HEK293 (cell line): ENCODE measurements at regions not wholly inside any gene's neighbourhood (a gene's known extent, or its start where the extent isn't known, plus 50 kb on each side); places are given as distances from the start of the nearest gene placed in this dataset.

Experiments used
- CTCF ChIA-PET: fragments of 350-600 bp; formaldehyde crosslinking; extraction: SDS; loops from one replicate; lab custom pipeline; 2021; ENCODE audit warnings: antibody characterized with exemption; lab: Yijun Ruan, JAX
- POLR2A ChIA-PET: fragments of 300-600 bp; formaldehyde crosslinking; extraction: SDS; loops from one replicate; lab custom pipeline; 2020; ENCODE audit warnings: antibody characterized with exemption, inconsistent platforms; lab: Yijun Ruan, JAX
- H3K27ac ChIP-seq: fragments of 200-500 bp; sonication (Bioruptor generic); 2 replicates; pipeline ENCODE4 v1.5.1; 2014; ENCODE audit warnings: low read depth, low read length, control low read depth, inconsistent platforms; ENCODE audit errors: extremely low read depth
- H3K36me3 ChIP-seq, 2 experiments: fragments of 200-500 bp in 1 of 2; sonication (Bioruptor generic) in 1 of 2; 1 replicate in 1 of 2; 2 replicates in 1 of 2; pipeline ENCODE4 v1.5.1; 2014 to 2017; ENCODE audit warnings: inconsistent platforms in 2 of 2, low read length in 2 of 2; ENCODE audit not compliant: control insufficient read depth in 2 of 2, insufficient read depth in 1 of 2
- H3K4me1 ChIP-seq: fragments of 200-500 bp; sonication (Bioruptor generic); 2 replicates; pipeline ENCODE4 v1.5.1; 2014; ENCODE audit warnings: mild to moderate bottlenecking, low read length, inconsistent platforms; ENCODE audit not compliant: control insufficient read depth, insufficient read depth
- H3K4me3 ChIP-seq: 2 replicates; pipeline ENCODE4 v1.5.1; 2011; ENCODE audit warnings: low read depth, mild to moderate bottlenecking, control low read depth, low read length, moderate library complexity
- H3K9me3 ChIP-seq: fragments of 200-500 bp; sonication (Bioruptor generic); 2 replicates; pipeline ENCODE4 v1.5.1; 2014; ENCODE audit warnings: low read depth, low read length, inconsistent platforms; ENCODE audit not compliant: control insufficient read depth, insufficient read depth
- AEBP2 ChIP-seq: fragments of 450-650 bp; formaldehyde crosslinking; IDR thresholded peaks from 2 replicates; pipeline ENCODE4 v1.5.1; 2016; ENCODE audit warnings: missing biosample characterization, missing genetic modification characterization, borderline replicate concordance
- BCL11A ChIP-seq: fragments of 450-650 bp; formaldehyde crosslinking; IDR thresholded peaks from 2 replicates; pipeline ENCODE4 v1.5.1; 2016; ENCODE audit warnings: low read depth, missing biosample characterization, missing genetic modification characterization
- HOXC10 ChIP-seq: sonication (generic); formaldehyde crosslinking; IDR thresholded peaks from 2 replicates; pipeline ENCODE4 v1.8.1; 2023; ENCODE audit warnings: mild to moderate bottlenecking, missing genetic modification reagents
- HOXD13 ChIP-seq: sonication (generic); formaldehyde crosslinking; IDR thresholded peaks from 2 replicates; pipeline ENCODE4 v1.8.0; 2022; ENCODE audit warnings: missing genetic modification reagents, borderline replicate concordance
- KLF1 ChIP-seq: fragments of 450-650 bp; formaldehyde crosslinking; IDR thresholded peaks from 2 replicates; pipeline ENCODE4 v1.5.1; 2016; ENCODE audit warnings: missing biosample characterization, missing genetic modification characterization
- KLF17 ChIP-seq: fragments of 450-650 bp; formaldehyde crosslinking; IDR thresholded peaks from 2 replicates; pipeline ENCODE4 v1.5.1; 2016; ENCODE audit warnings: missing biosample characterization, missing genetic modification characterization
- MZF1 ChIP-seq: fragments of 450-650 bp; formaldehyde crosslinking; IDR thresholded peaks from 2 replicates; pipeline ENCODE4 v1.5.1; 2017; ENCODE audit warnings: missing biosample characterization, missing genetic modification characterization, borderline replicate concordance
- TRIM28 ChIP-seq: IDR thresholded peaks from 2 replicates; pipeline ENCODE4 v1.6.1; 2011; ENCODE audit warnings: low read length, control low read depth, borderline replicate concordance
- TSHZ1 ChIP-seq: fragments of 450-650 bp; formaldehyde crosslinking; IDR thresholded peaks from 2 replicates; pipeline ENCODE4 v1.5.1; 2016; ENCODE audit warnings: missing biosample characterization, missing genetic modification characterization, borderline replicate concordance
- ZBTB8A ChIP-seq: fragments of 450-650 bp; formaldehyde crosslinking; IDR thresholded peaks from 2 replicates; pipeline ENCODE4 v1.5.1; 2016; ENCODE audit warnings: missing biosample characterization, missing genetic modification characterization
- ZNF175 ChIP-seq: fragments of 450-650 bp; formaldehyde crosslinking; IDR thresholded peaks from 2 replicates; pipeline ENCODE4 v1.5.1; 2016; ENCODE audit warnings: missing biosample characterization, missing genetic modification characterization
- ZNF335 ChIP-seq: fragments of 450-650 bp; formaldehyde crosslinking; conservative IDR thresholded peaks from 2 replicates; pipeline ENCODE4 v1.5.1; 2016; ENCODE audit warnings: missing biosample characterization, missing genetic modification characterization
- ZNF350 ChIP-seq: fragments of 450-650 bp; formaldehyde crosslinking; IDR thresholded peaks from 2 replicates; pipeline ENCODE4 v1.5.0; 2017; ENCODE audit warnings: missing biosample characterization, mild to moderate bottlenecking, missing genetic modification characterization
- ZNF394 ChIP-seq: fragments of 450-650 bp; formaldehyde crosslinking; IDR thresholded peaks from 2 replicates; pipeline ENCODE4 v1.5.1; 2016; ENCODE audit warnings: missing biosample characterization, missing genetic modification characterization, mild to moderate bottlenecking, moderate library complexity, borderline replicate concordance
- ZNF398 ChIP-seq: fragments of 450-650 bp; formaldehyde crosslinking; IDR thresholded peaks from 2 replicates; pipeline ENCODE4 v1.5.1; 2017; ENCODE audit warnings: missing biosample characterization, missing genetic modification characterization
- ZNF416 ChIP-seq: fragments of 450-650 bp; formaldehyde crosslinking; IDR thresholded peaks from 2 replicates; pipeline ENCODE4 v1.5.1; 2016; ENCODE audit warnings: missing biosample characterization, missing genetic modification characterization
- ZNF48 ChIP-seq: fragments of 450-650 bp; formaldehyde crosslinking; IDR thresholded peaks from 2 replicates; pipeline ENCODE4 v1.5.1; 2016; ENCODE audit warnings: missing biosample characterization, missing genetic modification characterization
- ZNF501 ChIP-seq: fragments of 450-650 bp; formaldehyde crosslinking; IDR thresholded peaks from 2 replicates; pipeline ENCODE4 v1.5.1; 2016; ENCODE audit warnings: missing biosample characterization, missing genetic modification characterization
- ZNF555 ChIP-seq: fragments of 450-650 bp; formaldehyde crosslinking; conservative IDR thresholded peaks from 2 replicates; pipeline ENCODE4 v1.5.1; 2017; ENCODE audit warnings: missing biosample characterization, mild to moderate bottlenecking, missing genetic modification characterization, inconsistent platforms
- ZNF571 ChIP-seq: fragments of 450-650 bp; formaldehyde crosslinking; IDR thresholded peaks from 2 replicates; pipeline ENCODE4 v1.5.0; 2017; ENCODE audit warnings: missing biosample characterization, missing genetic modification characterization
- ZNF580 ChIP-seq: fragments of 450-650 bp; formaldehyde crosslinking; IDR thresholded peaks from 2 replicates; pipeline ENCODE4 v1.5.1; 2016; ENCODE audit warnings: missing biosample characterization, missing genetic modification characterization
- ZNF585B ChIP-seq: fragments of 450-650 bp; formaldehyde crosslinking; IDR thresholded peaks from 2 replicates; pipeline ENCODE4 v1.5.1; 2016; ENCODE audit warnings: missing biosample characterization, missing genetic modification characterization
- ZNF600 ChIP-seq: fragments of 450-650 bp; formaldehyde crosslinking; IDR thresholded peaks from 2 replicates; pipeline ENCODE4 v1.5.1; 2016; ENCODE audit warnings: missing biosample characterization, missing genetic modification characterization
- ZNF623 ChIP-seq: fragments of 450-650 bp; formaldehyde crosslinking; IDR thresholded peaks from 2 replicates; pipeline ENCODE4 v1.5.1; 2016; ENCODE audit warnings: missing biosample characterization, missing genetic modification characterization
- ZNF830 ChIP-seq: fragments of 450-650 bp; IDR thresholded peaks from 2 replicates; pipeline ENCODE4 v1.5.0; 2018; ENCODE audit warnings: missing biosample characterization, missing genetic modification characterization, low read depth, mild to moderate bottlenecking, moderate library complexity
- ZNF837 ChIP-seq: fragments of 450-650 bp; formaldehyde crosslinking; IDR thresholded peaks from 2 replicates; pipeline ENCODE4 v1.5.1; 2016; ENCODE audit warnings: missing biosample characterization, missing genetic modification characterization
- ZSCAN18 ChIP-seq: fragments of 450-650 bp; formaldehyde crosslinking; IDR thresholded peaks from 2 replicates; pipeline ENCODE4 v1.5.1; 2016; ENCODE audit warnings: missing biosample characterization, missing genetic modification characterization
- ZXDB ChIP-seq: fragments of 450-650 bp; formaldehyde crosslinking; IDR thresholded peaks from 2 replicates; pipeline ENCODE4 v1.5.1; 2016; ENCODE audit warnings: missing biosample characterization, missing genetic modification characterization

GRCh38 chr6:93902517-93902916 lies 483.2 kb upstream of the EPHA7 start:
- POLR2A ChIA-PET, result no interaction called here
- Histone ChIP-seq H3K9me3 (no peaks in the 10 kb centered on the region), H3K4me3 (no peak overlapping the region; the same call in 1 of the 2 replicates), H3K4me1 (no peaks in the 10 kb centered on the region), H3K27ac (no peak overlapping the region), H3K36me3 (no peaks in the 10 kb centered on the region)
- TF ChIP-seq ZNF350 (tag by site-specific recombination) (no peak), ZXDB (tag by site-specific recombination) (no peak), ZNF585B (tag by site-specific recombination) (no peak), ZNF580 (no peak), ZNF555 (no peak), ZNF48 (tag by site-specific recombination) (no peak), HOXC10 (CRISPR knock-in tag) (no peak), ZNF175 (tag by site-specific recombination) (no peak)
- CTCF ChIA-PET, result no interaction called here

- POLR2A ChIA-PET, result no interaction called here
- no peak overlapping the region for H3K27ac ChIP-seq
- no peak overlapping the region for H3K4me3 ChIP-seq
- H3K9me3 ChIP-seq, result no peaks in the 10 kb centered on the region
- no peaks in the 10 kb centered on the region for H3K4me1 ChIP-seq
- CTCF ChIA-PET, result no interaction called here
- TF ChIP-seq ZNF416 (no peak), ZNF623 (tag by site-specific recombination) (no peak), ZNF394 (no peak), ZNF571 (tag by site-specific recombination) (no peak), BCL11A (tag by site-specific recombination) (no peak), ZNF600 (tag by site-specific recombination) (no peak), ZBTB8A (no peak), ZNF830 (tag by site-specific recombination) (no peak), ZNF335 (no peak), ZNF398 (tag by site-specific recombination) (no peak), TRIM28 (no peak), MZF1 (no peak), KLF17 (tag by site-specific recombination) (no peak), AEBP2 (tag by site-specific recombination) (no peak), TSHZ1 (tag by site-specific recombination) (no peak), KLF1 (tag by site-specific recombination) (no peak), ZNF837 (tag by site-specific recombination) (no peak), HOXD13 (CRISPR knock-in tag) (no peak), ZNF501 (tag by site-specific recombination) (no peak), ZSCAN18 (no peak)
- H3K36me3 ChIP-seq, result no peaks in the 10 kb centered on the region
Observed at GRCh38 chr6:93900142-93900541, 480.8 kb upstream of the EPHA7 start.
